Omental fat pad (tissue), 1 donor: ENCODE measurements at regions not wholly inside any gene's neighbourhood (a gene's known extent, or its start where the extent isn't known, plus 50 kb on each side); places are given as distances from the start of the nearest gene placed in this dataset.
"Not testable (repeated sequence)": the region's sequence is repeated elsewhere in the genome, so short reads cannot be mapped to it uniquely, and the experiment has no call there.

Experiments used
- ATAC-seq: fragments of 150-250 bp; one replicate; pipeline ENCODE4 v1.9.1; 2016; ENCODE audit warnings: mild to moderate bottlenecking, moderate library complexity; ENCODE audit not compliant: low FRiP score
- DNase-seq: peaks from one replicate; pipeline ENCODE4 v3.0.0-alpha.2; 2019; ENCODE audit warnings: low spot score

- not testable (repeated sequence) for ATAC-seq
Measured at GRCh38 chr2:87567912-87568311, 180.0 kb upstream of the PLGLB2 start.

GRCh38 chr2:87568554-87569278 is 179.2 kb upstream of the PLGLB2 start:
- not testable (repeated sequence) for ATAC-seq, DNase-seq

More at GRCh38 chr2:87567912-87568311, 180.0 kb upstream of the PLGLB2 start:
- DNase-seq, result not testable (repeated sequence)

- not testable (repeated sequence) for ATAC-seq, DNase-seq
Measured at GRCh38 chr2:87569689-87570397, 178.0 kb upstream of the PLGLB2 start.

- not testable (repeated sequence) for DNase-seq, ATAC-seq
Measured at GRCh38 chr2:87571889-87572465, 175.9 kb upstream of the PLGLB2 start.

- not testable (repeated sequence) for DNase-seq, ATAC-seq
Measured at GRCh38 chr2:87572906-87573305, 175.0 kb upstream of the PLGLB2 start.

DNA sequence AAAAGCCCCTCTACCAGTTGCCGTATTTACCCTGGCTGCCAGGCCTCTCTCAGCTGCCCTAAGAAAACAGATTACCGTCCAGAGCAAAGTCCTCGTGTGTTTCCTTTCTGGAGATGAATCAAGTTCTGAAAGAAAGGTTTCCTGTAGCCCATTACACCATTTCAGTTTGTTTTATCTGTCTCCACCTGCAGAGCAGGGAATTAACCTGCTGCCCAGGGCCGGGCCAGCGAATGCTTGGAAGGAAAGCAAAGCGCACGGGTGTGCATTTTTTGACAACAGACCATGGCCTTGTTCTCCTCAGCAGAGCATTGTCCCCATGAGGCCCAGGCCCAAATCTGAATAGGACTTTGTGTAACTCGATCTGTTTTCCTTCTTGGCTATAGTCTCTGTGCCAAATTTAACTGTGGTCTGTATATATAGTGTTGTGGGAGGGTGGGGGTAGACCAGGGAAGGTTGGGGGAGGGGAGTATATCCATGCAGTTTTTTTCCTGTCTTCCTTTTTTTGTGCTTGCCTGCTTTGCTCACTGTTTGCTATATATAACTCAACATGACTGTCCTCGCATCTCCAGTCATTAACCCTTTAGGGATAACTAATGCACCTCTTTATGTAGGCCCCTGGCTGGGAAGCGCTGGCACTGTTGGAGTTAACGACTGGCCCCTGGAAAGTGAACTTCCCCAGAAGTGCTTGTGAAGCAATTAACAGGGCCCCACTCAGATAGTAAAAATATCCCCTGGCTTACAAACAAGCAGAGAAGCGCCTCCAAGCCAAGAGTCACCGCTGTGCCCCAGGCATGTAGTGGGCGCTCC is 174.3 kb upstream of the PLGLB2 start:
- not testable (repeated sequence) for DNase-seq, ATAC-seq

DNA sequence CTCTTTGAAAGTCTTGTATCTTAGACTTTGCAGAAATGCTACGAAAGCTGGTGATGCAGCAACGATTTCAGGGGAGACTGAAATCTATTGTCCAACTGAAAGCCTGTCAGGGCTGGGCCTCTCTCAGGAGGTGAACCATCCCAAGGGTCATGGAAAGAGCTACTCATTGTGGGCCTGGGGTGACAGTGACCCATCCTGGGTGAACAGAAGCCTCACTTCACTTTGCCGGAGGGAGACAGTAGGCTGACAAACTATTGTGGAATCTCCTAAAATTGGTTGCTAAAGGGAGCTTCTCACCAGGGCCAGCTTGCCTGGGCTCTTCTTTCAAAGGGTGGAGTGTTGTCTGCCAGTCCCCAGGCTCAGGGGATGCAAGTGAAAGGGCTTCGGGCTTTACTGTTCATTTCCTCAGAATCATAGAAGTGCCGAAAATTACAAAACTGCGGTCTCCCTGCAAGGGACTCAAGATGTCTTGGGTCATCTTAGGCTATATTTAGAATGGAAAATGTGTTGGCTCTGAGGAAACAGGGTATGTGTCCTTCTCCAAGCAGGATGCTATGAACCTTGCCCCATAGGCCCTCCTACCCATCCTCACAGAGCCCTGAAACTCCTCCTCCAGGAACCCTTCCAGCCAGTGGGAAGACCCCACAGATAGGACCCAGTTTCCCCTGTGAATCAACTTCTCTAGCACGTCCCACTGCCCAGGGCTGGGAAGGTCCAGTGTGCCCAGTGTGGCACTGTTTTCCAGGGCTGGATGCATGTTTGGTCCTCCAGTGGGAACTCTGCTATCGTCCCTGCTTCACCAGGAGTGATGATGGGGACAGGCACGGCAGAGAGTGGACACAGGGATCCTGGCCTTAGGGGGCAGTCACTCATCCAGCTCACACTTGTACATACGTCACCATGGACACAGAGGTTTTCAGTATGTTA is 173.4 kb upstream of the PLGLB2 start:
- DNase-seq, result not testable (repeated sequence)

GRCh38 chr2:87575138-87575537 is 172.7 kb upstream of the PLGLB2 start:
- ATAC-seq, DNase-seq: not testable (repeated sequence)

More for the DNA sequence above, 173.4 kb upstream of the PLGLB2 start:
- not testable (repeated sequence) for ATAC-seq

DNA sequence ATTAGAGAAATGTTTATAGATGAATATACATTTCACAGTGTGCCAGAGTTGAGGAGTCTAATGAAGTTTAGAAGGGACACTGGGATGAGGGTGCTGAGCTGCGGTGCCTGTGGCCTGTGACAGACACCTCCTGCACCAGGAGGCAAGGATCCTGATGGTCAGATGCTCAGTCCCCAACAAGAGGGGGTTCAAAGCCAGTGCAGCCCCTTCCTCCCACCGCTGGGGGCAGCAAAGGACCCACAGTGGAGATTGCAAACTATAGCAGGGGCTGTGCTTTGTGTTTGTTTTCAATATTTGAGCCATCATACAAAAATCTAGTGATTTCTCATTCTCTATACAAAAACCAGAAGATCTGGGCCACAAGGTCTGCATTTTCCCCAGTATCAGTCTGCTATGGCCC is 170.5 kb upstream of the PLGLB2 start:
- DNase-seq, ATAC-seq: not testable (repeated sequence)

- ATAC-seq, result peak; percentile 49
- DNase-seq, result not testable (repeated sequence)
Measured at GRCh38 chr2:87582152-87582551, 165.7 kb upstream of the PLGLB2 start.

DNA sequence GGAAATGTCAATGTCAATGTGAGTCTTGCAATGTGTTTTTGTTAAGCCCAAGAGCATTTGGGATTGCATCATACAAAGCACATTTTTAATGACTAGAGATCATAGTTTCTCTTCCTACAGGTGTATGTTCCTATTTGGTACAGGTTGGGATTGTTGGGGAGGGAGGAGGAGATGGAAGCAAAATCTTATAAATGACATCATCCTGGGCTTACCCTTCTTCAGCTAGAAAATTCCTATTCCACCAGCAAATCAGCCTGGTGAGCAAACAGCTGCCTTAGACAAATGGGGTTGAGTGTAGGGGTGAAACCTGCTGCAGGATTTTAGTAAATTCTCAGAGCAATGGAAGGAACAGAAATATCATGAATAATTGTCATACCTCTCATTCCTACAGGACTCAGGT is 165.3 kb upstream of the PLGLB2 start:
- peak; percentile 58 for ATAC-seq

DNA sequence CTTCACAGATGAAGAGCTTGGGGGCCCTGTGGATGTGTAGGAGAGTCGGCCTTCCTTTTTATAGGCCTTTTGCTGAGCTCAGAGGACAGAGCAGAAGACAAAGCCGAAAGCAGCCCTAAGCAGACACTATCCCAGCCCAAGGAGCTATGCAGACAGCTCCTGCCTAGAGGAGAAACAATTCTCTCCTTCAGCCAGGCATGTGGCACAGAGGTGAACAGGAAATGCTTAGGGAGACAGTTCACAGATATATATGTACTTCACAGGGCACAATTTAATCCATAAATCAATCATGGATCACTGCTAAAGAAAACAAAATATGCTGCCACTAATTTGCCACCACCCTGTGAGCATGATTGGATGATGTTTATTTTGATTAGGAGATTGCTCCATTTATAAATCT is 164.5 kb upstream of the PLGLB2 start:
- not testable (repeated sequence) for DNase-seq, ATAC-seq

More for the DNA sequence above, 165.3 kb upstream of the PLGLB2 start:
- not testable (repeated sequence) for DNase-seq

- ATAC-seq, DNase-seq: not testable (repeated sequence)
Measured at GRCh38 chr2:87583803-87584202, 164.1 kb upstream of the PLGLB2 start.

GRCh38 chr2:87584268-87584906 is 163.5 kb upstream of the PLGLB2 start:
- peak; percentile 63 for ATAC-seq
- DNase-seq, result not testable (repeated sequence)

DNA sequence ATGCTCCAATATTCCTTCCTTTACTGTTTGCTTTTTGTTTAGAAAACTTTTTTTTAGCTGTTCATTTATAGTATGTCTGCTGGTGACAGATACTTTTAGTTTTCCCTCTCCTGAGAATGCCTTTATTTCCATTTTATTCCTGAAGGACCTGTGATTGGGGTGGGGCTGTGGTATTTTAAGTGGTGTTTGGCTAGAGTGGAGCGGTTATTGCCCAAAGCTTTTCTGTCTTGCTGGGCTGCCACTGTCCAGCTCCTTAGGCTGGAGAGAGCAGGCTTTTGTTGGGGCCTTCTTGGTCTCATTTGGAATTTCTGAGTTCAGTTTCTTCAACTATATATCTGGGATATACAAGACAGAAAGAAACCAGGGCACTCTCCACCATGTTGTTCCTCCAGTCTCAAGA is 160.0 kb upstream of the PLGLB2 start:
- ATAC-seq, DNase-seq: not testable (repeated sequence)

- not testable (repeated sequence) for ATAC-seq, DNase-seq
Measured at GRCh38 chr2:87592974-87593373, 154.9 kb upstream of the PLGLB2 start.

DNA sequence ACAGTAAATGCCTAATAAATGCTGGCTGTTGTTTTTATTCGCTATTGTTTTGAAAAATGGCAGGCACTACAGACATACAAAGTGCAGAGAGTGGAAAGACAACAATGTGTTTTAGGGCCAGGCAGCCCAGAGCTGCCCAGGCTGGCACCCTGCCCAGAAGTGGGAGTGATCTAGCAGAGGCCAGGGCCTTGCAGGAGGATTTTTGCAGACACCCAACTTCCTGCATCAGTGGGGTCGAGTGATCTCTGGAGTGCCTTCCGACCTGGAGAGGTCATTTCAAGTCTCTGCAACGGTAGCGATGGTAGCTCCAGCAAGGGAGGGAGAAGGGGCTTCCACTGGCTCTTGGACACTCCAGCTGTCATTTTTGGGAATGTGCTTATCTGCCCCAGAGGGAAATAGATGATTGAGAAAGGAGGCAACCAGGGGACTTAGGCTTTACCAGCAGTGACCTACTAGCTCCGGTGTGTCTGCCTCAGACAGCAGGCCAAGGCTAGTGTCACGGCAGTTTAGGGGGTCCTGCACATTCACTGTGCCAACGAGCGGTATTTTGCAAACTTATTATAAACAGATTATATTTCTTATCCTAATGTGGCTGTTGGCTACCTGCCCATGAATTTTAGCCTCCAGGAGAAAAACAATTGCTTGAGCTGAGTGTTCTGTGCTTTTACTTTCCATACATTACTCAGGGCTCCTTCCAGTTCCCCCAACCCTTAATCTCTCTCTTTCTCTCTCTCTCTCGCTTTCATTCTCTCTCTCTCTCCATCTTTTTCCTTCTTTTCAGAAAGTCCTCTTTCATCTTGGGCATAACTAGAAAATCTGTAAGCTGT is 153.9 kb upstream of the PLGLB2 start:
- peak; percentile 65 for ATAC-seq
- DNase-seq, result peak; percentile 38
